H1 (cell line): ENCODE measurements at regions not wholly inside any gene's neighbourhood (a gene's known extent, or its start where the extent isn't known, plus 50 kb on each side); places are given as distances from the start of the nearest gene placed in this dataset.

Experiments used
- KDM4A ChIP-seq: IDR thresholded peaks from one replicate; pipeline ENCODE4 v1.7.1; 2012; ENCODE audit warnings: low read depth, mild to moderate bottlenecking, moderate library complexity, low read length, inconsistent platforms; ENCODE audit not compliant: severe bottlenecking
- SP2 ChIP-seq: IDR thresholded peaks from 2 replicates; pipeline ENCODE4 v1.6.1; 2012; ENCODE audit warnings: mild to moderate bottlenecking, low read length, inconsistent platforms

DNA sequence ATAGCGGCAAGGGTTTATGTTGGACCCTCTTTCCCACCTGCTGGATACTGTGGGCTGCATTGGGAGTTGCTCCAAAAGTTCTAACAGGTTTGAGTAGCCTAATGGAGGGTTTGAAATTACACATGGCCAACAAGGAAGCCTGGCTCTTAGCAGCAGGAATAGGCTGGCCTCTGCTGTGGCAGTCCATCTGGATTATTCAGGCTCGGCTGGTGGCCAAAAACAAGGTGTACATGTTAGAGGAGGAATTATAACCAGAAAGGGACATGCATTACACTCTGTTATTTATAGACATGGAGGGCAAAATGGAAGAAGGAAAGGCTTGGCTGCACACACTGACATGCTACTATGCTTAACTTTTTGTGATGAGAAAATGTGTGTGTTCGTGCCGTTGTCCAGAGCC, 61.1 kb upstream of the NRXN1 start (continued):
- no peak for TF ChIP-seq SP2
- TF ChIP-seq KDM4A: no peak
